Osteocyte (in vitro differentiated cells): ENCODE measurements at regions not wholly inside any gene's neighbourhood (a gene's known extent, or its start where the extent isn't known, plus 50 kb on each side); places are given as distances from the start of the nearest gene placed in this dataset.

ENCODE experiments used
- DNase-seq: peaks from one replicate; pipeline ENCODE4 v3.0.0; 2021; ENCODE audit warnings: mixed read lengths; ENCODE audit not compliant: unreplicated experiment; ENCODE audit errors: extremely low spot score
- H3K27ac Mint-ChIP-seq: one replicate; pipeline ENCODE4 v1.8.0; 2021; ENCODE audit warnings: mild to moderate bottlenecking, mixed read lengths; ENCODE audit not compliant: unreplicated experiment
- H3K27me3 Mint-ChIP-seq: one replicate; pipeline ENCODE4 v1.8.0; 2021; ENCODE audit warnings: mixed read lengths; ENCODE audit not compliant: unreplicated experiment
- H3K36me3 Mint-ChIP-seq: one replicate; pipeline ENCODE4 v1.8.0; 2021; ENCODE audit warnings: mixed read lengths; ENCODE audit not compliant: unreplicated experiment
- H3K4me1 Mint-ChIP-seq: one replicate; pipeline ENCODE4 v1.8.0; 2021; ENCODE audit warnings: mixed read lengths; ENCODE audit not compliant: unreplicated experiment
- H3K4me3 Mint-ChIP-seq: one replicate; pipeline ENCODE4 v1.8.0; 2021; ENCODE audit warnings: mild to moderate bottlenecking, moderate library complexity, mixed read lengths; ENCODE audit not compliant: unreplicated experiment
- H3K9me3 Mint-ChIP-seq: one replicate; pipeline ENCODE4 v1.8.0; 2021; ENCODE audit warnings: mixed read lengths; ENCODE audit not compliant: unreplicated experiment
- CTCF ChIP-seq: fragments of 200-600 bp; sonication (generic); IDR thresholded peaks from 2 replicates; pipeline ENCODE4 v1.5.0; 2021; ENCODE audit warnings: antibody characterized with exemption, mild to moderate bottlenecking, moderate library complexity

- no peaks in the 10 kb centered on the region for H3K36me3 Mint-ChIP-seq
These were observed 57.5 kb downstream of the CSF2 start for GRCh38 chr5:132130918-132131715.

GRCh38 chr5:132132138-132132537 is 58.5 kb downstream of the CSF2 start:
- no peak for TF ChIP-seq CTCF
- Mint-ChIP-seq H3K36me3 (no peaks in the 10 kb centered on the region), H3K4me3 (no peak overlapping the region)

More at GRCh38 chr5:132130918-132131715, 57.5 kb downstream of the CSF2 start:
- H3K27ac Mint-ChIP-seq = no peak overlapping the region
- no peak for DNase-seq
- no peak overlapping the region for H3K4me3 Mint-ChIP-seq
- H3K4me1 Mint-ChIP-seq = no peaks in the 10 kb centered on the region
- H3K27me3 Mint-ChIP-seq = peaks cover 60% of the 10 kb centered on the region
- peaks cover 7% of the 10 kb centered on the region for H3K9me3 Mint-ChIP-seq
- no peak for TF ChIP-seq CTCF

DNA sequence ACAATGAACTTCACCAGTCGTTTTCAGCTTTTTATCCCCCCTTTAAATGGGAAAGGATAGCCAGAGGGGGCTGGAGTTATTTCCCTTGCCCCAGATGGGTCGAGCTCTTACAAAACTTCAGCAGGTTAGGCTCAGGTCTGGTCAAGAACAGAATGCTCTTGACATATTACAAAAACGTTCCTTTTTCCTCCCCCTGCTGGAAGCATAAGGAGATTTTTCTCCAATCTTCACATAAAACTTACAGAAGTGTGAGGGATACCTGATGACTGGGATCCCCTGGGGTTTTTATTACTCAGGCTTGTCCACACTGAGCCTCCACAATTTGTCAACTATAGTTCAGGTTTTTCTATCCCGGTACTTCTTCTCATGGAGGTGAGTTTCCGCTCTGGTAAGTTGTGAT is 60.8 kb downstream of the CSF2 start:
- Mint-ChIP-seq H3K27me3 (peaks cover 57% of the 10 kb centered on the region), H3K27ac (no peak overlapping the region), H3K36me3 (no peaks in the 10 kb centered on the region), H3K9me3 (peaks cover 6% of the 10 kb centered on the region), H3K4me3 (no peak overlapping the region), H3K4me1 (no peaks in the 10 kb centered on the region)
- TF ChIP-seq CTCF = peak; percentile 57
- DNase-seq = no peak

More at GRCh38 chr5:132132138-132132537, 58.5 kb downstream of the CSF2 start:
- DNase-seq = no peak
- peaks cover 60% of the 10 kb centered on the region for H3K27me3 Mint-ChIP-seq
- H3K27ac Mint-ChIP-seq = no peak overlapping the region
- peaks cover 7% of the 10 kb centered on the region for H3K9me3 Mint-ChIP-seq
- no peaks in the 10 kb centered on the region for H3K4me1 Mint-ChIP-seq

DNA sequence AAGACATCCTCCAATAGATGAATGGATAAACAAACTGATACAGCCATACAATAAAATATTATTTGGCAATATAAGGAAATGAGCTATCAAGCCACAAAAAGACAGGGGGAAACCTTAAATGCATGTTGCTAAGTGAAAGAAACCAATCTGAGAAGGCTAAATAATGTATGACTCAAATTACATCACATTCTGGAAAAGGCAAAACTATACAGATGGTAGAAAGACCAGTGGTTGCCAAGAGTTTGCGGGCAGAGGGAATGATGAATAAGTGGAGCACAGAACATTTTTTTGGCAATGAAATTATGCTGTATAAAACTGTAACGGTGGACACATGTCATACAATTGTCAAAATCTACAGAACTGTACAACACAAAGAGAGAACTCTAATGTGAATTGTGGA is 63.3 kb downstream of the CSF2 start:
- H3K27me3 Mint-ChIP-seq = peaks cover 75% of the 10 kb centered on the region
- no peak overlapping the region for H3K4me3 Mint-ChIP-seq
- H3K9me3 Mint-ChIP-seq = peaks cover 22% of the 10 kb centered on the region
- no peaks in the 10 kb centered on the region for H3K4me1 Mint-ChIP-seq
- H3K36me3 Mint-ChIP-seq = no peaks in the 10 kb centered on the region
- no peak for DNase-seq
- no peak overlapping the region for H3K27ac Mint-ChIP-seq
- no peak for TF ChIP-seq CTCF

GRCh38 chr5:132138260-132138659 is 64.7 kb downstream of the CSF2 start:
- no peak for DNase-seq
- H3K36me3 Mint-ChIP-seq = peaks cover 2% of the 10 kb centered on the region
- H3K4me1 Mint-ChIP-seq = no peaks in the 10 kb centered on the region

More at GRCh38 chr5:132138260-132138659, 64.7 kb downstream of the CSF2 start:
- Mint-ChIP-seq H3K27ac (no peak overlapping the region), H3K9me3 (peaks cover 30% of the 10 kb centered on the region), H3K27me3 (peaks cover 69% of the 10 kb centered on the region), H3K4me3 (no peak overlapping the region)
- TF ChIP-seq CTCF = no peak
